Thyroid gland (tissue), 4 donors: ENCODE measurements at regions not wholly inside any gene's neighbourhood (a gene's known extent, or its start where the extent isn't known, plus 50 kb on each side); places are given as distances from the start of the nearest gene placed in this dataset.

Source experiments
- DNase-seq, 2 donors: peaks; one replicate each; pipeline ENCODE4 v3.0.0-alpha.2; 2019
- H3K27ac ChIP-seq, 3 donors: fragments of 200-600 bp; sonication (generic); 1 replicate in 2 of 3; 2 replicates in 1 of 3; pipeline ENCODE4 v1.5.1; 2016 to 2019; ENCODE audit warnings: mild to moderate bottlenecking in 1 of 3, moderate library complexity in 1 of 3
- H3K27me3 ChIP-seq: fragments of 200-600 bp; sonication (generic); one replicate; pipeline ENCODE4 v1.5.1; 2019
- H3K36me3 ChIP-seq, 2 donors: fragments of 200-600 bp; sonication (generic); one replicate each; pipeline ENCODE4 v1.5.1; 2016 to 2019
- H3K4me1 ChIP-seq, 2 donors: fragments of 200-600 bp; sonication (generic); one replicate each; pipeline ENCODE4 v1.5.1; 2017 to 2019
- H3K4me3 ChIP-seq, 3 donors: fragments of 200-600 bp; sonication (generic); replicated peaks in 1 of 3; 1 replicate in 2 of 3; 2 replicates in 1 of 3; pipeline ENCODE4 v1.5.1; 2016; ENCODE audit warnings: mild to moderate bottlenecking in 1 of 3
- H3K9me3 ChIP-seq: fragments of 200-600 bp; sonication (generic); one replicate; pipeline ENCODE4 v1.5.1; 2017
- CTCF ChIP-seq, 6 experiments: fragments of 200-600 bp in 3 of 6; fragments of 450-650 bp in 3 of 6; sonication (generic) in 3 of 6; IDR thresholded peaks; one replicate each; pipeline ENCODE4 v1.5.1; 2016 to 2019; ENCODE audit warnings: antibody characterized with exemption in 6 of 6, mild to moderate bottlenecking in 2 of 6, inconsistent platforms in 1 of 6, moderate library complexity in 1 of 6
- POLR2A ChIP-seq, 2 donors: fragments of 450-650 bp; IDR thresholded peaks; one replicate each; pipeline ENCODE4 v1.6.1; 2017; ENCODE audit warnings: antibody characterized with exemption in 2 of 2, mild to moderate bottlenecking in 2 of 2, moderate library complexity in 1 of 2
- WGBS, 2 donors: methylation state at CpG; one replicate each; pipeline ENCODE4 v1.1.5; 2017; 5-methylcytosine and 5-hydroxymethylcytosine counted together
- intact Hi-C: fragments of 100-400 bp; cut with DNase I; formaldehyde crosslinking; loops from one replicate; pipeline ENCODE4 v1.15.1; 2023

DNA sequence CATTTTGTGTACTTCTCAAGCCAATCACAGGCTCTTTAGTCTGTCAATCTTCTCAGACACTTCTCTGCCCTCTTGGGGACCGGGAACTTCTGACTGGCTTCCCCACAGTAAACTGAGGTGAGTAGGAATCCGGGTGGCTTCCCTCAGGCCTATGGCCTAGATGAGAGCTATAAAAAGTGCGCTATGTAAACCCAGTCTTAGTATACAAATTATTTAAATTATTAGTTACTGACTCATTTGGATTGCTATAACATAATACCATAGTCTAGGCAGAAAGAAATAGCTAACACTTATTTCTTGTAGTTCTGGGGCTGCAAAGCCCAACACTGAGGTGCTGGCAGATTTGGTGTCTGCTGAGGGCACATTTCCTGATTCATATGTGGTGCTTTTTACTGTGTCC is 109.2 kb upstream of the MCHR2 start:
- intact Hi-C loops, result no loop called here
- Histone ChIP-seq H3K27ac (no peak overlapping the region), H3K4me3 (no peak overlapping the region), H3K9me3 (no peaks in the 10 kb centered on the region), H3K36me3 (no peaks in the 10 kb centered on the region), H3K4me1 (no peaks in the 10 kb centered on the region), H3K27me3 (no peaks in the 10 kb centered on the region)
- DNase-seq, result no peak
- TF ChIP-seq POLR2A (IDR thresholded peaks at IDR 0.05) (no peak), CTCF (IDR thresholded peaks at IDR 0.05) (no peak)
- 81 to 83% methylated on average over 3 of the region's 3 CpGs for WGBS, 2 donors

DNA sequence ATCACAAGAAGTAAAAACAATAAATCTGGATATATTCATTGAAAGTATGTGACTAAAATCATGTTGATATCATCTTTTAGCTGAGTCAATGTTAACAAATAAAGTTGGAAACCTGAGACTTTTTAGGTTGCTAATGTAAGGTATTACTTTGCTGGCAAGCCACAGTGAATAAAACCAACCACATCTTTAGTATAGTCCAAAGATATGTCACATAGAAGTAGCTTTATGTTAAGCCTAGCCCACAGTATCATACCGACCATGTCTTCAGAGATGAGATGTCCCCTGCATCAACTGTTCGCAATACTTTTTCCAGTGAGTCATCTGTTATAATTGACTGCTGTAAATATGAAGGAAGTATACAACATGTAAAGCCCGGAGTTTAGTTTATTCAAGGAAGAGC is 107.6 kb upstream of the MCHR2 start:
- no peak for TF ChIP-seq CTCF (IDR thresholded peaks at IDR 0.05)
- TF ChIP-seq POLR2A (IDR thresholded peaks at IDR 0.05), result no peak

DNA sequence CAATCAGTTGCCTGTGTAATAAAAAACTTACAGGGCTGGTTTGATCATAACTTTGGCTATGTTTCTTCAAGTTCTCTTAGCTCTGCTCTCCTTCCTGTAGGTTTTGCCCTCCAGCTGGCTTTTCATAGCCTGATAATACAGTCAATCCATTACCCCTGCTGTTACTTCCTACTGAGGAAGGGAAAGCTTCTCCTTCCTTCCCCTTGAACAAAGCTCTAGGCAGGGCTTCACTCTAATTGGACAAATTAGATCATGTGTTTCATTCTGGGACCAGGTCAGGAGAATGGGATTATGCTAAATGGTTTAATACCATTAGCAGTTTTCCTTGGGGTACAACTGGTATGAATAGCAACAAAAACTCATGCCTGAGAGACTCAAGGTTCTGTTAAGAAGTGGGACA is 106.8 kb upstream of the MCHR2 start:
- DNase-seq, result no peak
- intact Hi-C loops, result no loop called here
- no peaks in the 10 kb centered on the region for H3K27me3 ChIP-seq
- H3K9me3 ChIP-seq, result no peaks in the 10 kb centered on the region
- H3K4me3 ChIP-seq, result no peak overlapping the region
- H3K27ac ChIP-seq, result no peak overlapping the region
- TF ChIP-seq POLR2A (IDR thresholded peaks at IDR 0.05) (no peak), CTCF (IDR thresholded peaks at IDR 0.05) (no peak)
- H3K36me3 ChIP-seq, result no peaks in the 10 kb centered on the region
- no peaks in the 10 kb centered on the region for H3K4me1 ChIP-seq

More for the DNA sequence above, 107.6 kb upstream of the MCHR2 start:
- H3K4me1 ChIP-seq, result no peaks in the 10 kb centered on the region
- H3K27ac ChIP-seq, result no peak overlapping the region
- WGBS, 2 donors, result 83 to 87% methylated on average over 3 of the region's 3 CpGs
- no peaks in the 10 kb centered on the region for H3K27me3 ChIP-seq
- DNase-seq, result no peak
- H3K4me3 ChIP-seq, result no peak overlapping the region
- no peaks in the 10 kb centered on the region for H3K9me3 ChIP-seq
- H3K36me3 ChIP-seq, result no peaks in the 10 kb centered on the region
- intact Hi-C loops, result no loop called here

GRCh38 chr6:100099189-100100074 is 105.4 kb upstream of the MCHR2 start:
- H3K27me3 ChIP-seq, result no peaks in the 10 kb centered on the region
- no peak for TF ChIP-seq POLR2A (IDR thresholded peaks at IDR 0.05)
- TF ChIP-seq CTCF (IDR thresholded peaks at IDR 0.05), result peak in 4 of 6 experiments; percentile 24 to 51 (median 50)
- no peaks in the 10 kb centered on the region for H3K36me3 ChIP-seq
- DNase-seq, result no peak
- H3K4me1 ChIP-seq, result no peaks in the 10 kb centered on the region
- no peaks in the 10 kb centered on the region for H3K9me3 ChIP-seq
- WGBS, 2 donors, result 29 to 40% methylated on average over 4 of the region's 4 CpGs
- H3K4me3 ChIP-seq, result no peak overlapping the region
- no peak overlapping the region for H3K27ac ChIP-seq
- intact Hi-C loops, result no loop called here

GRCh38 chr6:100096936-100097335 is 102.9 kb upstream of the MCHR2 start:
- no peaks in the 10 kb centered on the region for H3K27me3 ChIP-seq
- no peak overlapping the region for H3K27ac ChIP-seq
- no peak overlapping the region for H3K4me3 ChIP-seq
- no peak for DNase-seq
- TF ChIP-seq CTCF (IDR thresholded peaks at IDR 0.05) (no peak), POLR2A (IDR thresholded peaks at IDR 0.05) (no peak)
- intact Hi-C loops, result no loop called here
- H3K4me1 ChIP-seq, result no peaks in the 10 kb centered on the region
- H3K9me3 ChIP-seq, result no peaks in the 10 kb centered on the region
- no peaks in the 10 kb centered on the region for H3K36me3 ChIP-seq
